Neural crest cell (in vitro differentiated cells): ENCODE measurements at regions not wholly inside any gene's neighbourhood (a gene's known extent, or its start where the extent isn't known, plus 50 kb on each side); places are given as distances from the start of the nearest gene placed in this dataset.

ENCODE experiments used
- DNase-seq: peaks from one replicate; pipeline ENCODE4 v3.0.0; 2021; ENCODE audit warnings: low read depth, mixed read lengths, low spot score
- H3K27ac Mint-ChIP-seq: one replicate; pipeline ENCODE4 v1.8.0; 2021; ENCODE audit warnings: mild to moderate bottlenecking, mixed read lengths; ENCODE audit not compliant: unreplicated experiment
- H3K27me3 Mint-ChIP-seq: 2 replicates; pipeline ENCODE4 v1.8.0; 2021; ENCODE audit warnings: low read depth, mild to moderate bottlenecking, mixed read lengths
- H3K36me3 Mint-ChIP-seq: 2 replicates; pipeline ENCODE4 v1.8.0; 2021; ENCODE audit warnings: low read depth, mild to moderate bottlenecking, mixed read lengths
- H3K4me1 Mint-ChIP-seq: 2 replicates; pipeline ENCODE4 v1.8.0; 2021; ENCODE audit warnings: mixed read lengths
- H3K4me3 Mint-ChIP-seq: one replicate; pipeline ENCODE4 v1.8.0; 2021; ENCODE audit warnings: mild to moderate bottlenecking, mixed read lengths
- H3K9me3 Mint-ChIP-seq: 2 replicates; pipeline ENCODE4 v1.8.0; 2021; ENCODE audit warnings: mixed read lengths
- TF ChIP-seq, protein P1 (sequence below): fragments of 200-600 bp; sonication (generic); conservative IDR thresholded peaks from 2 replicates; pipeline ENCODE4 v1.5.0; 2021; ENCODE audit warnings: antibody characterized with exemption, mild to moderate bottlenecking

DNA sequence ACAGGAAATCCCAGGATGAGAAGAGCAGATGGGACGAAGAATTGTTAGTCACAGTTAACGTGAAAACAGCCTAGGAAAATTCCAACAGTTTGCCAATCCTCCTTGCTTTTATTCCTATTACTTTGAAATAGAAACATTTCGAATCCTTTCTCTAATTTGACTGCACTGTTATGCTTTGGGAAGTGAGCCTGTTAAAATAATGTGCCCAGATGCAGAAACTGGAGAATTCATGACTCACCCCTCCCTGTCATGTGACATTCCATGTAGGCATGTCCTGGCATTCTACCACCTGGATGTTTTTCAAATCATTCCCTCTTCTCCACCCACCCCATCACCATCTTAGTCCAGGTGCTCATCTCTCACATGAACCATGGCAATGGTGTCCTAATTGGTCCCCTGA is 107.3 kb downstream of the MINAR1 start:
- no peaks in the 10 kb centered on the region for H3K4me1 Mint-ChIP-seq
- no peaks in the 10 kb centered on the region for H3K36me3 Mint-ChIP-seq
- no peak overlapping the region for H3K4me3 Mint-ChIP-seq
- H3K27ac Mint-ChIP-seq, result no peak overlapping the region
- no peaks in the 10 kb centered on the region for H3K9me3 Mint-ChIP-seq
- DNase-seq, result no peak
- TF ChIP-seq, protein P1, sequence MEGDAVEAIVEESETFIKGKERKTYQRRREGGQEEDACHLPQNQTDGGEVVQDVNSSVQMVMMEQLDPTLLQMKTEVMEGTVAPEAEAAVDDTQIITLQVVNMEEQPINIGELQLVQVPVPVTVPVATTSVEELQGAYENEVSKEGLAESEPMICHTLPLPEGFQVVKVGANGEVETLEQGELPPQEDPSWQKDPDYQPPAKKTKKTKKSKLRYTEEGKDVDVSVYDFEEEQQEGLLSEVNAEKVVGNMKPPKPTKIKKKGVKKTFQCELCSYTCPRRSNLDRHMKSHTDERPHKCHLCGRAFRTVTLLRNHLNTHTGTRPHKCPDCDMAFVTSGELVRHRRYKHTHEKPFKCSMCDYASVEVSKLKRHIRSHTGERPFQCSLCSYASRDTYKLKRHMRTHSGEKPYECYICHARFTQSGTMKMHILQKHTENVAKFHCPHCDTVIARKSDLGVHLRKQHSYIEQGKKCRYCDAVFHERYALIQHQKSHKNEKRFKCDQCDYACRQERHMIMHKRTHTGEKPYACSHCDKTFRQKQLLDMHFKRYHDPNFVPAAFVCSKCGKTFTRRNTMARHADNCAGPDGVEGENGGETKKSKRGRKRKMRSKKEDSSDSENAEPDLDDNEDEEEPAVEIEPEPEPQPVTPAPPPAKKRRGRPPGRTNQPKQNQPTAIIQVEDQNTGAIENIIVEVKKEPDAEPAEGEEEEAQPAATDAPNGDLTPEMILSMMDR, result no peak
- H3K27me3 Mint-ChIP-seq, result no peaks in the 10 kb centered on the region

DNA sequence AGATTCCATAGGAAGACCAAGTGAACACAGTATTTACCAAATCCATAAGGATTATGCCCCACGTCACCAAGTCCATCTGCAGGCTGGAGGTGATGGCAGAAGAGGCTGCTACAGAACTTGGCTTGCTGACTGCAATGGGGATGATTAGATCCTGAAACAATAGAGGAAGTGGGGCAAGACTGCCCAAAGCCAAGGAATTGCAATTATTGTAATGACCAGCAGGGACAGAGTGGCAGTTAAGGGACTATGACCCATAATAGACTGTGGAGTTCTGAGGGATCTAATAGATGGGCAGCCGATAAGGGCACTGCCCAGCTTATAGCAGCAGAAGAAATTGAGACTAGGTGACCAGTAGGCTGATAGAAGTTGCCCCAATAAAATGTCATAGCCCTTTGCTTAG is 108.4 kb downstream of the MINAR1 start:
- H3K4me3 Mint-ChIP-seq, result no peak overlapping the region

DNA sequence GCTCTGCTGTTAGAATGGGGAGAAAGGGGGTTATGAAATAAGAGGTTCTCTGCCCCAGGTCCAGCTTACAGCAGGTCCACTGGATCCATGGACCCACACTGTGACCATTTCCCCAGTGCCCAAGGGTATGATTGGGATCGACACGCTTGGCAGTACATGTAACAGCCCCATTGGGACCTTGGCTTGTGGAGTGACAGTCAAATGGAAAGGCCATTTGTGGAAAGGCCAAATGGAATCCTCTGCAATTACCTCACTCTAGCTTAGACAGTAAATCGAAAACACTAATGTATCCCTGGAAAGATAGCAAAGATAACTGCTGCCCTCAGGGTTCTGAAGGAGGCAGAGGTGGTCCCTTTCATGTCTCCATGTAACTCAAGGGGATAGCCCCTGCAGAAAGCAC is 109.1 kb downstream of the MINAR1 start:
- H3K9me3 Mint-ChIP-seq, result no peaks in the 10 kb centered on the region
- TF ChIP-seq, protein P1, result no peak
- no peak for DNase-seq

More for the DNA sequence above, 108.4 kb downstream of the MINAR1 start:
- TF ChIP-seq, protein P1, result peak; percentile 20
- no peaks in the 10 kb centered on the region for H3K9me3 Mint-ChIP-seq
- no peak overlapping the region for H3K27ac Mint-ChIP-seq
- DNase-seq, result no peak
- H3K4me1 Mint-ChIP-seq, result no peaks in the 10 kb centered on the region
- H3K36me3 Mint-ChIP-seq, result no peaks in the 10 kb centered on the region
- H3K27me3 Mint-ChIP-seq, result no peaks in the 10 kb centered on the region

DNA sequence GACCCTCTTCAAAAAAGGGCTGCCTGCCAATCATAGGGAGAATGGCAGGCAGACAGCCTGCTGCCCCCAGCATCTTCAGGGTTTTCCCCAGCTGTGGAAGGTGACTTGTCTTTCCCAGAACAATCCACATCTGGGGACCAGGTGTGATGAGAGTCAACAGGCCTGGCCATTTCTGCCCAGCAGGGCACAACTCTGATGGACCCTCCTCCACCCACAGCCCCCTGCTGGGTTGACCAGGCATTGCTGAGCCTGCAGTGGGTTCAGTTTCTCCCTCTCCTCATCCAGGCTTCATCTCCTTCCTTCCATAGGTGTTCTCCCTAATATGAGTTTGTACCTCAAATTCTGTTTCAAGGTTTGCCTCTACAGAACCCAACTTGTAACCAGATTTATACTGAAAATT is 111.0 kb downstream of the MINAR1 start:
- DNase-seq, result no peak
- Mint-ChIP-seq H3K36me3 (no peaks in the 10 kb centered on the region), H3K9me3 (no peaks in the 10 kb centered on the region), H3K27ac (no peak overlapping the region), H3K4me1 (no peaks in the 10 kb centered on the region), H3K27me3 (no peaks in the 10 kb centered on the region), H3K4me3 (no peak overlapping the region)
- TF ChIP-seq, protein P1, result no peak

More for the DNA sequence above, 109.1 kb downstream of the MINAR1 start:
- H3K27me3 Mint-ChIP-seq, result no peaks in the 10 kb centered on the region
- H3K4me1 Mint-ChIP-seq, result no peaks in the 10 kb centered on the region
- H3K36me3 Mint-ChIP-seq, result no peaks in the 10 kb centered on the region
- H3K27ac Mint-ChIP-seq, result no peak overlapping the region
- no peak overlapping the region for H3K4me3 Mint-ChIP-seq

DNA sequence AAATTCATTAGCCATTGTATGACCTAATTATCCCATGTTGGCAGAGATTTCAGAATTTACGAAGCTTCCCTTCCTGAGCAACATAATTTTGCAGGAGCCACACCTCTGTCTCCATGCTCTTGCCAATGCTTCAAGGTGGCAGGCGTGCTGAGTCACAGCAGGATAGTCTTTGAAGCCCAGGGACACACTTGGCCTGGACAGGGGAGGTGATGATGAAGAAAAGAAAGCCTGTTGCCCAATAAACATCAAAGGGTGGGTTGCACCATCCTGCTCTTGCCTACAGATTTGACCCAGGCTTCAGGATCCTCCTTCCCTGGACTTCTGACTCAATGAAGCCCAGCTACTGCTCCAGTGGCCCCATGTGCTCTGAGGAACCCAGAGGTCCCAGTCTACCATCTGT is 117.1 kb downstream of the MINAR1 start:
- no peaks in the 10 kb centered on the region for H3K9me3 Mint-ChIP-seq
- H3K4me3 Mint-ChIP-seq, result no peak overlapping the region
- TF ChIP-seq, protein P1, result no peak
- no peaks in the 10 kb centered on the region for H3K36me3 Mint-ChIP-seq
- H3K4me1 Mint-ChIP-seq, result no peaks in the 10 kb centered on the region
- H3K27me3 Mint-ChIP-seq, result no peaks in the 10 kb centered on the region
- no peak overlapping the region for H3K27ac Mint-ChIP-seq
- no peak for DNase-seq

DNA sequence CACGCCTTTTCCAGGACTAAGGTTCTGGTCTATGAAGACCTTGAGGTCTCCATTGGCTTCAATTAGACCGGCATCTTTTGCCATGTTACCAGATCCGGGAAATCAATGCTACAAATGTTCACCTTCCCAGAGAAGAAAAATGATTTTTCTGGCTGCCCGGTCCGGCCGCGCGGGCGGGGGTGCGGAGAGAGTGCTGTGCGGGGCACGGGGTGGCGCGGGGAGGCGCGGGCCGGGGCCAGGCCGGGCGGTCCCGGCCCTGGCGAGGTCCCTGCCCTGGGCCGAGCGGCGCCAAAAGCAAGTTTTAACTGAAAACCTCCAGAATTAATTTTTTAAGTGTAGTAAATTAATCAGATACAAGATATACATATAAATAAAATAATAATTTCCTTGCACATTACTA is 128.2 kb downstream of the MINAR1 start:
- Mint-ChIP-seq H3K36me3 (no peaks in the 10 kb centered on the region), H3K4me1 (no peaks in the 10 kb centered on the region), H3K9me3 (no peaks in the 10 kb centered on the region), H3K27ac (no peak overlapping the region), H3K4me3 (no peak overlapping the region), H3K27me3 (peaks cover 3% of the 10 kb centered on the region)
- no peak for DNase-seq
- TF ChIP-seq, protein P1, result no peak
